ENCODE measurements at regions not wholly inside any gene's neighbourhood (a gene's known extent, or its start where the extent isn't known, plus 50 kb on each side); places are given as distances from the start of the nearest gene placed in this dataset.
"Not testable (repeated sequence)": the region's sequence is repeated elsewhere in the genome, so short reads cannot be mapped to it uniquely, and the experiment has no call there.

- no peak for DNase-seq
Measured at GRCh38 chr7:155935005-155935557, 122.8 kb upstream of the SHH start.

GRCh38 chr7:155932324-155932723 is 120.1 kb upstream of the SHH start:
- DNase-seq: not testable (repeated sequence)

- no peak for DNase-seq
Measured at GRCh38 chr7:155931396-155932085, 119.3 kb upstream of the SHH start.

GRCh38 chr7:155930527-155930926 is 118.3 kb upstream of the SHH start:
- DNase-seq: no peak

- no peak for DNase-seq
Measured at GRCh38 chr7:155930061-155930460, 117.8 kb upstream of the SHH start.

GRCh38 chr7:155928583-155928982 is 116.3 kb upstream of the SHH start:
- DNase-seq: no peak

GRCh38 chr7:155927905-155928304 is 115.6 kb upstream of the SHH start:
- DNase-seq: no peak

- DNase-seq: no peak
Measured at GRCh38 chr7:155925682-155926081, 113.4 kb upstream of the SHH start.

- no peak for DNase-seq
Measured at GRCh38 chr7:155922067-155922816, 110.0 kb upstream of the SHH start.

GRCh38 chr7:155921804-155922066 is 109.5 kb upstream of the SHH start:
- DNase-seq: no peak

GRCh38 chr7:155921086-155921803 is 109.0 kb upstream of the SHH start:
- no peak for DNase-seq

GRCh38 chr7:155920068-155920461 is 107.8 kb upstream of the SHH start:
- DNase-seq: no peak

- no peak for DNase-seq
Measured at GRCh38 chr7:155919391-155920067, 107.3 kb upstream of the SHH start.

- no peak for DNase-seq
Measured at GRCh38 chr7:155918720-155919390, 106.6 kb upstream of the SHH start.

GRCh38 chr7:155917836-155918430 is 105.7 kb upstream of the SHH start:
- DNase-seq: no peak

GRCh38 chr7:155916926-155917655 is 104.8 kb upstream of the SHH start:
- DNase-seq: no peak

GRCh38 chr7:155914341-155914740 is 102.1 kb upstream of the SHH start:
- no peak for DNase-seq

GRCh38 chr7:155913719-155914118 is 101.5 kb upstream of the SHH start:
- DNase-seq: no peak

GRCh38 chr7:155913291-155913690 is 101.0 kb upstream of the SHH start:
- no peak for DNase-seq

- DNase-seq: no peak
Measured at GRCh38 chr7:155911471-155912105, 99.3 kb upstream of the SHH start.

GRCh38 chr7:155908385-155908784 is 96.1 kb upstream of the SHH start:
- no peak for DNase-seq
